H9 (cell line): ENCODE measurements at regions not wholly inside any gene's neighbourhood (a gene's known extent, or its start where the extent isn't known, plus 50 kb on each side); places are given as distances from the start of the nearest gene placed in this dataset.

Experiments used
- DNase-seq: peaks from one replicate; pipeline ENCODE4 v3.0.0-alpha.2; 2017
- H2AFZ ChIP-seq: one replicate; pipeline ENCODE4 v1.6.1; 2013; ENCODE audit warnings: mild to moderate bottlenecking, low read length, control low read depth, moderate library complexity
- H2AK5ac ChIP-seq: 2 replicates; pipeline ENCODE4 v1.6.1; 2013; ENCODE audit warnings: low read length, control low read depth, mixed read lengths; ENCODE audit not compliant: insufficient read length
- H2BK120ac ChIP-seq: one replicate; pipeline ENCODE4 v1.6.1; 2013; ENCODE audit warnings: low read depth, mild to moderate bottlenecking, low read length, control low read depth, inconsistent platforms; ENCODE audit not compliant: poor library complexity, severe bottlenecking
- H2BK12ac ChIP-seq: 2 replicates; pipeline ENCODE4 v1.6.1; 2013; ENCODE audit warnings: low read length, control low read depth, mixed read lengths, low read depth; ENCODE audit not compliant: insufficient read length
- H2BK15ac ChIP-seq: 2 replicates; pipeline ENCODE4 v1.6.1; 2013; ENCODE audit warnings: low read depth, low read length, control low read depth
- H2BK20ac ChIP-seq: one replicate; pipeline ENCODE4 v1.6.1; 2013; ENCODE audit warnings: low read depth, mild to moderate bottlenecking, low read length, control low read depth, inconsistent platforms; ENCODE audit not compliant: poor library complexity, severe bottlenecking
- H2BK5ac ChIP-seq: 2 replicates; pipeline ENCODE4 v1.6.1; 2013; ENCODE audit warnings: low read length, control low read depth, mixed read lengths; ENCODE audit not compliant: insufficient read length
- H3K14ac ChIP-seq: 2 replicates; pipeline ENCODE4 v1.6.1; 2013; ENCODE audit warnings: low read length, control low read depth; ENCODE audit not compliant: insufficient read depth
- H3K18ac ChIP-seq: 2 replicates; pipeline ENCODE4 v1.6.1; 2013; ENCODE audit warnings: low read depth, mild to moderate bottlenecking, mixed read lengths, low read length, control low read depth; ENCODE audit not compliant: insufficient read length
- H3K23ac ChIP-seq: 2 replicates; pipeline ENCODE4 v1.6.1; 2013; ENCODE audit warnings: low read length, control low read depth, mixed read lengths, low read depth; ENCODE audit not compliant: insufficient read length
- H3K23me2 ChIP-seq: 2 replicates; pipeline ENCODE4 v1.6.1; 2013; ENCODE audit warnings: low read depth, mild to moderate bottlenecking, mixed read lengths, low read length, control low read depth; ENCODE audit not compliant: insufficient read length, poor library complexity, severe bottlenecking
- H3K27ac ChIP-seq: 2 replicates; pipeline ENCODE4 v1.5.1; 2013; ENCODE audit warnings: low read length, control low read depth, mixed read lengths, low read depth; ENCODE audit not compliant: insufficient read length
- H3K27me3 ChIP-seq: 2 replicates; pipeline ENCODE4 v1.6.1; 2013; ENCODE audit warnings: low read length, control low read depth, inconsistent platforms; ENCODE audit not compliant: insufficient read depth
- H3K4ac ChIP-seq: 2 replicates; pipeline ENCODE4 v1.6.1; 2013; ENCODE audit warnings: low read depth, mild to moderate bottlenecking, control low read depth, inconsistent platforms, low read length, moderate library complexity
- H3K4me1 ChIP-seq: 2 replicates; pipeline ENCODE4 v1.6.1; 2013; ENCODE audit warnings: low read length, control low read depth, inconsistent platforms; ENCODE audit not compliant: insufficient read depth
- H3K4me2 ChIP-seq: 2 replicates; pipeline ENCODE4 v1.6.1; 2013; ENCODE audit warnings: low read length, control low read depth, mixed read lengths; ENCODE audit not compliant: insufficient read length, insufficient read depth
- H3K56ac ChIP-seq: 2 replicates; pipeline ENCODE4 v1.6.1; 2013; ENCODE audit warnings: low read depth, mild to moderate bottlenecking, mixed read lengths, low read length, control low read depth; ENCODE audit not compliant: insufficient read length
- H3K79me1 ChIP-seq: 2 replicates; pipeline ENCODE4 v1.6.1; 2013; ENCODE audit warnings: low read depth, mild to moderate bottlenecking, moderate library complexity, low read length, control low read depth, inconsistent platforms; ENCODE audit not compliant: insufficient read depth, poor library complexity, severe bottlenecking
- H3K79me2 ChIP-seq: 2 replicates; pipeline ENCODE4 v1.6.1; 2013; ENCODE audit warnings: low read length, control low read depth, inconsistent platforms; ENCODE audit not compliant: insufficient read depth
- H3K9ac ChIP-seq: 2 replicates; pipeline ENCODE4 v1.6.1; 2013; ENCODE audit warnings: low read length, control low read depth, mixed read lengths; ENCODE audit not compliant: insufficient read length; ENCODE audit errors: extremely low read depth
- H3K9me3 ChIP-seq: one replicate; pipeline ENCODE4 v1.6.1; 2013; ENCODE audit warnings: low read depth, low read length, inconsistent platforms; ENCODE audit not compliant: control insufficient read depth
- H3T11ph ChIP-seq: one replicate; pipeline ENCODE4 v1.6.1; 2013; ENCODE audit warnings: mild to moderate bottlenecking, low read length, control low read depth, inconsistent platforms
- H4K20me1 ChIP-seq: one replicate; pipeline ENCODE4 v1.6.1; 2013; ENCODE audit not compliant: control insufficient read depth, insufficient read length, insufficient read depth
- H4K5ac ChIP-seq: 2 replicates; pipeline ENCODE4 v1.6.1; 2013; ENCODE audit warnings: low read depth, mild to moderate bottlenecking, mixed read lengths, low read length, control low read depth; ENCODE audit not compliant: insufficient read length
- H4K8ac ChIP-seq: replicated peaks from 2 replicates; pipeline ENCODE4 v1.6.1; 2013; ENCODE audit warnings: low read length, control low read depth, mixed read lengths, low read depth; ENCODE audit not compliant: insufficient read length
- H4K91ac ChIP-seq: 2 replicates; pipeline ENCODE4 v1.6.1; 2013; ENCODE audit warnings: low read depth, mild to moderate bottlenecking, moderate library complexity, mixed read lengths, low read length, control low read depth; ENCODE audit not compliant: insufficient read length
- H3K27ac Mint-ChIP-seq, 3 experiments: 2 replicates in 2 of 3; 3 replicates in 1 of 3; pipeline ENCODE4 v1.8.0; 2020 to 2021; ENCODE audit warnings: mixed read lengths in 3 of 3, mild to moderate bottlenecking in 1 of 3, moderate library complexity in 1 of 3
- H3K27me3 Mint-ChIP-seq: 2 replicates; pipeline ENCODE4 v1.8.0; 2021; ENCODE audit warnings: low read depth, mild to moderate bottlenecking, moderate library complexity, mixed read lengths
- H3K36me3 Mint-ChIP-seq, 3 experiments: 2 replicates in 2 of 3; 3 replicates in 1 of 3; pipeline ENCODE4 v1.8.0; 2020 to 2021; ENCODE audit warnings: low read depth in 3 of 3, mixed read lengths in 3 of 3; ENCODE audit not compliant: insufficient read depth in 1 of 3
- H3K4me1 Mint-ChIP-seq, 2 experiments: 2 replicates each; pipeline ENCODE4 v1.8.0; 2020; ENCODE audit warnings: mixed read lengths in 2 of 2
- H3K4me3 Mint-ChIP-seq, 2 experiments: 2 replicates in 1 of 2; 3 replicates in 1 of 2; pipeline ENCODE4 v1.8.0; 2020 to 2021; ENCODE audit warnings: mild to moderate bottlenecking in 2 of 2, mixed read lengths in 2 of 2, moderate library complexity in 1 of 2
- H3K9me3 Mint-ChIP-seq, 2 experiments: 2 replicates in 1 of 2; 3 replicates in 1 of 2; pipeline ENCODE4 v1.8.0; 2020; ENCODE audit warnings: mild to moderate bottlenecking in 2 of 2, mixed read lengths in 2 of 2, moderate library complexity in 1 of 2
- CTCF ChIP-seq: fragments of 200-600 bp; sonication (generic); conservative IDR thresholded peaks from 3 replicates; pipeline ENCODE4 v1.8.0; 2021; ENCODE audit warnings: antibody characterized with exemption, mild to moderate bottlenecking
- WGBS: extraction: QIAGEN DNeasy Blood & Tissue Kit; methylation state at CpG from one replicate; pipeline ENCODE4 v1.1.7; 2013; ENCODE audit warnings: missing lambda C conversion rate, low lambda C conversion rate, mixed read lengths; ENCODE audit not compliant: insufficient read length; ENCODE audit errors: extremely low coverage; 5-methylcytosine and 5-hydroxymethylcytosine counted together

GRCh38 chr3:80806673-80807072, 954.8 kb downstream of the GBE1 start:
- Histone ChIP-seq H2BK15ac (no peak overlapping the region), H3K79me2 (no peaks in the 10 kb centered on the region), H3K23ac (no peak overlapping the region), H4K91ac (no peak overlapping the region), H3K27me3 (no peaks in the 10 kb centered on the region), H3K4me1 (no peaks in the 10 kb centered on the region), H2BK120ac (no peak overlapping the region), H3K23me2 (no peaks in the 10 kb centered on the region), H4K8ac (no peak overlapping the region), H2BK20ac (no peak overlapping the region), H3K4ac (no peak overlapping the region), H3K18ac (no peak overlapping the region), H2AK5ac (no peak overlapping the region), H3K79me1 (no peaks in the 10 kb centered on the region), H3K9ac (no peak overlapping the region), H3K4me2 (no peak overlapping the region), H3K14ac (no peak overlapping the region), H3K9me3 (no peaks in the 10 kb centered on the region), H3K56ac (no peak overlapping the region), H2BK12ac (no peak overlapping the region), H3K27ac (no peak overlapping the region), H3T11ph (no peak overlapping the region), H2AFZ (no peak overlapping the region), H4K5ac (no peak overlapping the region), H4K20me1 (no peaks in the 10 kb centered on the region), H2BK5ac (no peak overlapping the region)
- H3K4me1 Mint-ChIP-seq, result no peaks in the 10 kb centered on the region
- H3K36me3 Mint-ChIP-seq, result no peaks in the 10 kb centered on the region
- H3K27ac Mint-ChIP-seq, result no peak overlapping the region
- DNase-seq, result no peak
- no peaks in the 10 kb centered on the region; the same call in 1 of the 2 replicates for H3K27me3 Mint-ChIP-seq
- WGBS, result no CpG with 5 or more reads among the region's 4 CpGs
- no peak overlapping the region for H3K4me3 Mint-ChIP-seq
- no peaks in the 10 kb centered on the region for H3K9me3 Mint-ChIP-seq
- TF ChIP-seq CTCF, result no peak
